ENCODE measurements at regions not wholly inside any gene's neighbourhood (a gene's known extent, or its start where the extent isn't known, plus 50 kb on each side); places are given as distances from the start of the nearest gene placed in this dataset.

DNA sequence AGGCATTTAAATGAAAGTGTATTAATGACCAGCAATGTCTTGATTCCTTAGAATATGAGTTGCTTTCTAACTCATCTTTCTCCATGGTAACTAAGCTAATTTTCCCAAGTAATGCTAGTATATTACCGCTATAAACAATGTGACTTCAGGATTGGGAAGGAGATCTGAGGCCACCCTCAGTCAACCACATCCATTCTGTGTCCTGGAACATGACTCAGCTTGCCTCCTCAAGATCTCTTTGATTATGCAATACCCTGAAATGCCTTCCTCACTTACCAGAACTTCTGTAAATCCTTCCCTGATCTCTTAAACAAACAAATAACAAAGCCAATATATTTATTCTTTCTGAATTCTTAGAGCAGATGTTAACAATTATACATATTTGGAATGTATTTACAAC is 1495.5 kb downstream of the PCDH18 start:
- Histone ChIP-seq H3K27ac (ENCODE audit: control insufficient read depth, insufficient read depth) (no peak overlapping the region), H3K4me1 (ENCODE audit: control insufficient read depth, insufficient read depth, low read length) (no peaks in the 10 kb centered on the region), H3K9me3 (replicated peaks; ENCODE audit: control insufficient read depth, insufficient read depth, low read length) (no peaks in the 10 kb centered on the region), H2AFZ (ENCODE audit: control insufficient read depth, low read depth, low read length) (no peak overlapping the region), H3K4me2 (ENCODE audit: control insufficient read depth, insufficient read depth) (no peak overlapping the region), H4K20me1 (ENCODE audit: control insufficient read depth, insufficient read depth) (no peaks in the 10 kb centered on the region), H3K9ac (ENCODE audit: control insufficient read depth, insufficient read depth, low read length) (no peak overlapping the region), H3K27me3 (replicated peaks in 1 of 2; ENCODE audit: control insufficient read depth in 2 of 2, insufficient read depth in 2 of 2, low read length in 1 of 2) (no peaks in the 10 kb centered on the region), H3K36me3 (ENCODE audit: control insufficient read depth in 2 of 2, insufficient read depth in 2 of 2, low read length in 1 of 2) (no peaks in the 10 kb centered on the region), H3K4me3 (no peak overlapping the region), H3K79me2 (ENCODE audit: control insufficient read depth, insufficient read depth, low read length) (no peaks in the 10 kb centered on the region)
- no peak for FAIRE-seq
- SMC1A ChIA-PET (ENCODE audit: uncharacterized antibody, unreplicated experiment): no interaction called here
- TF ChIP-seq ZNF217 (IDR thresholded peaks at IDR 0.05): no peak
- TF ChIP-seq SP1 (IDR thresholded peaks at IDR 0.05; ENCODE audit: low read depth, low read length): no peak
- no peak for TF ChIP-seq FOXK2 (IDR thresholded peaks at IDR 0.05)
- TF ChIP-seq POU2F2 (IDR thresholded peaks at IDR 0.05; ENCODE audit: borderline replicate concordance, low read depth, low read length): no peak
- TF ChIP-seq, protein P1, sequence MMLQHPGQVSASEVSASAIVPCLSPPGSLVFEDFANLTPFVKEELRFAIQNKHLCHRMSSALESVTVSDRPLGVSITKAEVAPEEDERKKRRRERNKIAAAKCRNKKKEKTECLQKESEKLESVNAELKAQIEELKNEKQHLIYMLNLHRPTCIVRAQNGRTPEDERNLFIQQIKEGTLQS (IDR thresholded peaks at IDR 0.05; ENCODE audit: borderline replicate concordance, extremely low read depth, low read depth, low read length): no peak
- RAD21 ChIA-PET (ENCODE audit: unreplicated experiment): no interaction called here
- intact Hi-C loops (cut with micrococcal nuclease; ENCODE audit: unreplicated experiment) (no loop called here), in situ Hi-C loops (cut with MboI) (no loop called here)
- 5% methylated on average over 1 of the region's 1 CpG for WGBS (ENCODE audit: insufficient coverage, insufficient replicate concordance, low lambda C conversion rate, missing lambda C conversion rate)
- no peak for DNase-seq (ENCODE audit: low read depth, low spot score)
- CTCF ChIA-PET: no interaction called here
- no peak for ATAC-seq
- POLR2A ChIA-PET: no interaction called here
- no TSS peak for BruUV-seq (replicated peaks)

GRCh38 chr4:136032391-136032790 is 1499.9 kb downstream of the PCDH18 start:
- no peak for FAIRE-seq
- TF ChIP-seq, protein P2, sequence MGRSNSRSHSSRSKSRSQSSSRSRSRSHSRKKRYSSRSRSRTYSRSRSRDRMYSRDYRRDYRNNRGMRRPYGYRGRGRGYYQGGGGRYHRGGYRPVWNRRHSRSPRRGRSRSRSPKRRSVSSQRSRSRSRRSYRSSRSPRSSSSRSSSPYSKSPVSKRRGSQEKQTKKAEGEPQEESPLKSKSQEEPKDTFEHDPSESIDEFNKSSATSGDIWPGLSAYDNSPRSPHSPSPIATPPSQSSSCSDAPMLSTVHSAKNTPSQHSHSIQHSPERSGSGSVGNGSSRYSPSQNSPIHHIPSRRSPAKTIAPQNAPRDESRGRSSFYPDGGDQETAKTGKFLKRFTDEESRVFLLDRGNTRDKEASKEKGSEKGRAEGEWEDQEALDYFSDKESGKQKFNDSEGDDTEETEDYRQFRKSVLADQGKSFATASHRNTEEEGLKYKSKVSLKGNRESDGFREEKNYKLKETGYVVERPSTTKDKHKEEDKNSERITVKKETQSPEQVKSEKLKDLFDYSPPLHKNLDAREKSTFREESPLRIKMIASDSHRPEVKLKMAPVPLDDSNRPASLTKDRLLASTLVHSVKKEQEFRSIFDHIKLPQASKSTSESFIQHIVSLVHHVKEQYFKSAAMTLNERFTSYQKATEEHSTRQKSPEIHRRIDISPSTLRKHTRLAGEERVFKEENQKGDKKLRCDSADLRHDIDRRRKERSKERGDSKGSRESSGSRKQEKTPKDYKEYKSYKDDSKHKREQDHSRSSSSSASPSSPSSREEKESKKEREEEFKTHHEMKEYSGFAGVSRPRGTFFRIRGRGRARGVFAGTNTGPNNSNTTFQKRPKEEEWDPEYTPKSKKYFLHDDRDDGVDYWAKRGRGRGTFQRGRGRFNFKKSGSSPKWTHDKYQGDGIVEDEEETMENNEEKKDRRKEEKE (IDR thresholded peaks at IDR 0.05): no peak
- TF ChIP-seq MTA2 (IDR thresholded peaks at IDR 0.05; ENCODE audit: low read depth) (no peak), MTA3 (IDR thresholded peaks at IDR 0.05; ENCODE audit: borderline replicate concordance, low read length) (no peak), TBL1XR1 (IDR thresholded peaks at IDR 0.05; ENCODE audit: low read depth, low read length) (no peak), SMAD5 (IDR thresholded peaks at IDR 0.05; ENCODE audit: low read depth) (no peak), HDGF (IDR thresholded peaks at IDR 0.05) (no peak), STAT3 (IDR thresholded peaks at IDR 0.05; ENCODE audit: low read depth, low read length) (no peak), MAX (IDR thresholded peaks at IDR 0.05; ENCODE audit: low read depth, low read length) (no peak)

More at GRCh38 chr4:136032391-136032790, 1499.9 kb downstream of the PCDH18 start:
- no peak overlapping the region for H3K4me2 ChIP-seq (ENCODE audit: control insufficient read depth, insufficient read depth)
- H2AFZ ChIP-seq (ENCODE audit: control insufficient read depth, low read depth, low read length): no peak overlapping the region
- in situ Hi-C loops (cut with MboI): no loop called here
- H3K79me2 ChIP-seq (ENCODE audit: control insufficient read depth, insufficient read depth, low read length): no peaks in the 10 kb centered on the region
- POLR2A ChIA-PET: no interaction called here
- no peak overlapping the region for H3K9ac ChIP-seq (ENCODE audit: control insufficient read depth, insufficient read depth, low read length)
- H4K20me1 ChIP-seq (ENCODE audit: control insufficient read depth, insufficient read depth): no peaks in the 10 kb centered on the region
- H3K36me3 ChIP-seq (ENCODE audit: control insufficient read depth in 2 of 2, insufficient read depth in 2 of 2, low read length in 1 of 2): no peaks in the 10 kb centered on the region
- ATAC-seq: no peak
- DNase-seq (ENCODE audit: low read depth, low spot score): no peak
- BruUV-seq (replicated peaks): no TSS peak
- RAD21 ChIA-PET (ENCODE audit: unreplicated experiment): no interaction called here
- no peaks in the 10 kb centered on the region for H3K27me3 ChIP-seq (replicated peaks in 1 of 2; ENCODE audit: control insufficient read depth in 2 of 2, insufficient read depth in 2 of 2, low read length in 1 of 2)
- intact Hi-C loops (cut with micrococcal nuclease; ENCODE audit: unreplicated experiment): no loop called here
- H3K4me1 ChIP-seq (ENCODE audit: control insufficient read depth, insufficient read depth, low read length): no peaks in the 10 kb centered on the region
- no peaks in the 10 kb centered on the region for H3K9me3 ChIP-seq (replicated peaks; ENCODE audit: control insufficient read depth, insufficient read depth, low read length)
- no peak overlapping the region for H3K27ac ChIP-seq (ENCODE audit: control insufficient read depth, insufficient read depth)
- SMC1A ChIA-PET (ENCODE audit: uncharacterized antibody, unreplicated experiment): interaction anchor here (1.2 kb wide), 1 partner anchor 13 kb away, joined by 4 read pairs; no protein-coding TSS in a partner anchor
- WGBS (ENCODE audit: insufficient coverage, insufficient replicate concordance, low lambda C conversion rate, missing lambda C conversion rate): 0% methylated on average over 1 of the region's 1 CpG
- CTCF ChIA-PET: no interaction called here
- H3K4me3 ChIP-seq: no peak overlapping the region
